ENCODE measurements at regions not wholly inside any gene's neighbourhood (a gene's known extent, or its start where the extent isn't known, plus 50 kb on each side); places are given as distances from the start of the nearest gene placed in this dataset.

GRCh38 chr21:16847211-16847610, 665.6 kb upstream of the CXADR start:
- TF ChIP-seq CTCF (IDR thresholded peaks at IDR 0.05 in 8 of 11, conservative IDR thresholded peaks at IDR 0.05 in 3 of 11) (no peak), POLR2AphosphoS5 (IDR thresholded peaks at IDR 0.05) (no peak), POLR2A (IDR thresholded peaks at IDR 0.05) (no peak)

Measured in spleen (tissue), 7 donors.